OCI-LY3 (cell line): ENCODE measurements at regions not wholly inside any gene's neighbourhood (a gene's known extent, or its start where the extent isn't known, plus 50 kb on each side); places are given as distances from the start of the nearest gene placed in this dataset.

Experiments
- H2AFZ ChIP-seq: fragments of 200-600, 300-600 bp; shearing (Covaris generic); 2 replicates; pipeline ENCODE4 v1.6.0; 2014; ENCODE audit warnings: antibody characterized with exemption, low read depth, low read length
- H3K27ac ChIP-seq: fragments of 200-600, 300-600 bp; sonication (generic); 2 replicates; pipeline ENCODE4 v1.5.1; 2014; ENCODE audit warnings: mild to moderate bottlenecking, low read length, moderate library complexity, mixed read lengths
- H3K27me3 ChIP-seq: fragments of 200-600, 300-600 bp; sonication (generic); 2 replicates; pipeline ENCODE4 v1.6.1; 2014; ENCODE audit warnings: low read depth, low read length, mixed read lengths
- H3K36me3 ChIP-seq: fragments of 200-600, 300-600 bp; sonication (generic); replicated peaks from 2 replicates; pipeline ENCODE3; 2014; ENCODE audit warnings: low read depth, low read length, mixed read lengths
- H3K4me1 ChIP-seq: fragments of 300-600, 200-600 bp; sonication (generic); 2 replicates; pipeline ENCODE4 v1.6.1; 2014; ENCODE audit warnings: low read length, mixed read lengths
- H3K4me2 ChIP-seq: fragments of 200-600, 300-600 bp; sonication (generic); 2 replicates; pipeline ENCODE4 v1.6.1; 2014; ENCODE audit warnings: low read length, mixed read lengths
- H3K4me3 ChIP-seq: fragments of 300-600, 200-600 bp; sonication (generic); 2 replicates; pipeline ENCODE4 v1.5.1; 2014; ENCODE audit warnings: antibody characterized with exemption, mild to moderate bottlenecking, low read length, moderate library complexity
- H3K79me2 ChIP-seq: fragments of 300-600, 200-600 bp; shearing (Covaris generic); 2 replicates; pipeline ENCODE4 v1.6.1; 2014; ENCODE audit warnings: mild to moderate bottlenecking, low read length, mixed read lengths
- H3K9ac ChIP-seq: fragments of 300-600, 200-600 bp; shearing (Covaris generic); 2 replicates; pipeline ENCODE4 v1.6.0; 2014; ENCODE audit warnings: mild to moderate bottlenecking, low read length, moderate library complexity
- H3K9me3 ChIP-seq: fragments of 200-600, 300-600 bp; shearing (Covaris generic); 2 replicates; pipeline ENCODE4 v1.6.1; 2014; ENCODE audit warnings: low read length, mixed read lengths; ENCODE audit not compliant: insufficient read depth
- H4K20me1 ChIP-seq: fragments of 200-600, 300-600 bp; sonication (generic); 2 replicates; pipeline ENCODE4 v1.6.1; 2016; ENCODE audit warnings: low read length, mixed read lengths; ENCODE audit not compliant: insufficient read depth
- EZH2phosphoT487 ChIP-seq: fragments of 200-600 bp; shearing (Covaris generic); IDR thresholded peaks from 2 replicates; pipeline ENCODE4 v1.6.1; 2018; ENCODE audit warnings: antibody characterized with exemption, mixed run types, low read depth
- TF ChIP-seq, protein P1 (sequence below): fragments of 200-600, 300-600 bp; sonication (generic); IDR thresholded peaks from 2 replicates; pipeline ENCODE4 v1.5.1; 2014; ENCODE audit warnings: antibody characterized with exemption, low read length, low read depth

DNA sequence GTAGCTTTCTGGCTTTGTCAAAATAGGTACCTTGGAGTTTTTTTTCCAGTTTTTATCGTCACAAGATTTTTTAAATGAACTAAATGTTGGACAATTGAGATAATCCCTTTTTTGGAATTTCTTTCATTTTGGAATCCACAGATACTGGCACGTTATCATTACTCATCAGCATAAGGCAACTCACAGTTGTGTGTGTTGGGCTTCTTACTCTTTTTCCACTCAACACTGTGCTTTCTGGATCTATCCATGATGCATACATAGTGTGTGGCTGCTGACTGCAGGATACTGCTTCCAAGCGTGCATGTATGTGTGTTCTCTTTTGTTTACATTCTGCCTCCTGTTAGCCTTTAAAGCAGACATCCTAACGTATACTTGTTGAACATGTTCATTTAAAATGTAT is 113.5 kb upstream of the FAM9A start:
- H3K9me3 ChIP-seq = no peaks in the 10 kb centered on the region
- no peak overlapping the region for H3K4me2 ChIP-seq
- no peaks in the 10 kb centered on the region for H4K20me1 ChIP-seq
- no peak overlapping the region for H3K9ac ChIP-seq
- H3K4me3 ChIP-seq = no peak overlapping the region
- no peak overlapping the region for H2AFZ ChIP-seq
- TF ChIP-seq, protein P1, sequence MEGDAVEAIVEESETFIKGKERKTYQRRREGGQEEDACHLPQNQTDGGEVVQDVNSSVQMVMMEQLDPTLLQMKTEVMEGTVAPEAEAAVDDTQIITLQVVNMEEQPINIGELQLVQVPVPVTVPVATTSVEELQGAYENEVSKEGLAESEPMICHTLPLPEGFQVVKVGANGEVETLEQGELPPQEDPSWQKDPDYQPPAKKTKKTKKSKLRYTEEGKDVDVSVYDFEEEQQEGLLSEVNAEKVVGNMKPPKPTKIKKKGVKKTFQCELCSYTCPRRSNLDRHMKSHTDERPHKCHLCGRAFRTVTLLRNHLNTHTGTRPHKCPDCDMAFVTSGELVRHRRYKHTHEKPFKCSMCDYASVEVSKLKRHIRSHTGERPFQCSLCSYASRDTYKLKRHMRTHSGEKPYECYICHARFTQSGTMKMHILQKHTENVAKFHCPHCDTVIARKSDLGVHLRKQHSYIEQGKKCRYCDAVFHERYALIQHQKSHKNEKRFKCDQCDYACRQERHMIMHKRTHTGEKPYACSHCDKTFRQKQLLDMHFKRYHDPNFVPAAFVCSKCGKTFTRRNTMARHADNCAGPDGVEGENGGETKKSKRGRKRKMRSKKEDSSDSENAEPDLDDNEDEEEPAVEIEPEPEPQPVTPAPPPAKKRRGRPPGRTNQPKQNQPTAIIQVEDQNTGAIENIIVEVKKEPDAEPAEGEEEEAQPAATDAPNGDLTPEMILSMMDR = no peak
- no peak for TF ChIP-seq EZH2phosphoT487
- H3K27ac ChIP-seq = no peak overlapping the region
- H3K27me3 ChIP-seq = no peaks in the 10 kb centered on the region
- no peaks in the 10 kb centered on the region for H3K36me3 ChIP-seq
- no peaks in the 10 kb centered on the region for H3K4me1 ChIP-seq
- no peaks in the 10 kb centered on the region for H3K79me2 ChIP-seq

DNA sequence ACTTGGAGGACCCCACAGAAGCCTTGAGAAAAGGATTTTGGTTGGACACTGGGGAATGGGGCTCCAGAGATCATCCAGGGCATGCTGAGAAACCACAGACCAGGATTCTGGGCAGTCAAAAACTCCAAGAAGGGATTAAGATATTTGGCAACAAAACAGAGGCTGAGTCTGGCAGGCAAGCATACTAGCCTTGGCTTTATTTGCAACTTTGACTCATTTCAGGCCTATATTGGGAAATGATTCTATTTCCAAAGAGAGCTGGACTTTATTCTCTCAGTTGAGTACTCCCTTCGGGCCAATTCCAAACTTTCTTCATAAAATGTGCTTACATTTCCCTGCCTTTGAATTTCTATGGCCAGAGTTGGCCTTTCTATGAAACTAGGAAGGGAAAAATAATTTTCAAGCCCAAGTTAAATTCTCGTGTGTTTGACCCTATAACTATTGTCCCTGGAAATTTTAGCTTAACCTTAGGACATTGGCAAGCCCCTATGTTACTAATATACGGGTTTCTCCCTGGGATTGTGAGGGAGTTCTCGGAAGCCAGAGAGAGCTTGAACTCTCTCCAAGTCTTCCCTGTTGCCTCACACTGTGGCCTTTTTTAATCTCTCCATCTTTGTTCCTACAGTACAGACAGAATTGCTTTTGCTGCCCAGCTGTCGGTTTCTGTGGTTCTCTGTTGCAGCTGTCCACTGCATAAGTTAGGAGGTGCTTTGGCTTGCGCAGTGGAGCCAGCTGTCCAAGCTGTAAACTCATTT is 112.6 kb upstream of the FAM9A start:
- H3K9ac ChIP-seq = no peak overlapping the region
- H3K4me2 ChIP-seq = no peak overlapping the region
- H3K9me3 ChIP-seq = no peaks in the 10 kb centered on the region
- no peaks in the 10 kb centered on the region for H4K20me1 ChIP-seq
- TF ChIP-seq, protein P1 = no peak
- TF ChIP-seq EZH2phosphoT487 = no peak
- H2AFZ ChIP-seq = no peak overlapping the region
- no peaks in the 10 kb centered on the region for H3K36me3 ChIP-seq
- H3K4me3 ChIP-seq = no peak overlapping the region
- H3K79me2 ChIP-seq = no peaks in the 10 kb centered on the region
- no peaks in the 10 kb centered on the region for H3K27me3 ChIP-seq
- H3K4me1 ChIP-seq = no peaks in the 10 kb centered on the region
- no peak overlapping the region for H3K27ac ChIP-seq

DNA sequence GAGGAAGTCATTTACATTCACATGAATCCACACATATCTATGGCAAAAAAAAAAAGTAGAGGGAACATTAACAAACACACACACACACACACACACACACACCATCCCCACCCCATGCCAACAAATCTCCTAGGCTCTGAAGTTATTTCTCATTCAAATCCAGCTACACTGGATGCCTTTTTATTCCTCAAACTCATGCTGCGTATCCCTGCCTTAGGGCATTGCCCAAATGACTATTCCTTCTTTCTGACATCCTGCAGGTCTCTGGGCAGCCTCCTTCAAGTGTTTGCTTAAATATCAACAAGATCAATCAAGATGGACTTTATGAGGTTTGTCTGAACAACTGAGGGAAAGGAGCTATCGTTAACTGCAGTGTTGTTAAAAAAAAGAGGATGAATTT is 106.5 kb upstream of the FAM9A start:
- H3K4me1 ChIP-seq = no peaks in the 10 kb centered on the region
- no peak for TF ChIP-seq EZH2phosphoT487
- TF ChIP-seq, protein P1 = no peak

DNA sequence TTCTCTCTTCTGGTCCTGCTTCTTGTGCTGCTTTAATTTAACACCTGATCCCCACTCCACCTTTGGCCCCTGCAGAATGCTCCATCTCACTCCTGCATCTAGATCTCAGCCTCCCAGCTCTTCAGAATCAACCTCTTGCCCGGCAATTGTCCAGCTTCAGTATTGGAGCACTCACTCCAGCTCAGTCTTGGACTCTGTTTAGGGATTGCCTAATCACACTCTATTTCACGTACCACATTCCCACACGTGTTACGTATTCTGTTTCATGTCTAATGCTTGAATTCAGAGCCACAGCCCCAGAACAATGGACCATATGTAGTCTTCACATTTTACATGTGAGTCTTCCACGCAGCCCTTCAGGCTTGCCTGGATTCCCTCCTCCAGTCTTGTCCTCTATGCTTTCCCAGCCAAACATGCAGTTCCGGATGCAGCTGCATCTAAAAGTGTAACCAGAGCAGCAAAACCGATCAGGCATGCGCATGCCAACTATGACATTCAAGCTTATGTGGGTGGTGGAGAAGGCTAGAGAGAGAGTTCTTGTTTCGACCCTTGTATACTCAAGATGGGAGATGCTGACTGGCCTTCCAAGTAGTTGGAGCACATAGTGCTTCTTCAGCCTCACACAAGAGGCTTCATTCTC is 105.2 kb upstream of the FAM9A start:
- H3K27ac ChIP-seq = no peak overlapping the region
- no peaks in the 10 kb centered on the region for H3K36me3 ChIP-seq
- H3K79me2 ChIP-seq = no peaks in the 10 kb centered on the region
- TF ChIP-seq EZH2phosphoT487 = no peak
- TF ChIP-seq, protein P1 = no peak
- H3K9ac ChIP-seq = no peak overlapping the region
- H3K27me3 ChIP-seq = no peaks in the 10 kb centered on the region
- no peak overlapping the region for H2AFZ ChIP-seq
- no peaks in the 10 kb centered on the region for H3K4me1 ChIP-seq
- H3K4me3 ChIP-seq = no peak overlapping the region
- no peaks in the 10 kb centered on the region for H3K9me3 ChIP-seq
- H3K4me2 ChIP-seq = no peak overlapping the region
- H4K20me1 ChIP-seq = no peaks in the 10 kb centered on the region

More for the DNA sequence above, 106.5 kb upstream of the FAM9A start:
- Histone ChIP-seq H3K4me3 (no peak overlapping the region), H3K4me2 (no peak overlapping the region), H3K36me3 (no peaks in the 10 kb centered on the region), H3K9me3 (no peaks in the 10 kb centered on the region), H3K79me2 (no peaks in the 10 kb centered on the region), H3K27ac (no peak overlapping the region), H3K9ac (no peak overlapping the region), H2AFZ (no peak overlapping the region), H4K20me1 (no peaks in the 10 kb centered on the region), H3K27me3 (no peaks in the 10 kb centered on the region)
